DND-41 (cell line): ENCODE measurements at regions not wholly inside any gene's neighbourhood (a gene's known extent, or its start where the extent isn't known, plus 50 kb on each side); places are given as distances from the start of the nearest gene placed in this dataset.

Experiments
- EZH2 ChIP-seq: IDR thresholded peaks from 3 replicates; pipeline ENCODE4 v1.6.1; 2012; ENCODE audit warnings: borderline replicate concordance, low read depth, mild to moderate bottlenecking, moderate library complexity, low read length, inconsistent platforms; ENCODE audit not compliant: severe bottlenecking
- TF ChIP-seq, protein P1 (sequence below): IDR thresholded peaks from 2 replicates; pipeline ENCODE4 v1.5.1; 2012; ENCODE audit warnings: borderline replicate concordance, low read length, moderate library complexity, mild to moderate bottlenecking; ENCODE audit not compliant: poor library complexity, severe bottlenecking; ENCODE audit errors: extremely low read depth

DNA sequence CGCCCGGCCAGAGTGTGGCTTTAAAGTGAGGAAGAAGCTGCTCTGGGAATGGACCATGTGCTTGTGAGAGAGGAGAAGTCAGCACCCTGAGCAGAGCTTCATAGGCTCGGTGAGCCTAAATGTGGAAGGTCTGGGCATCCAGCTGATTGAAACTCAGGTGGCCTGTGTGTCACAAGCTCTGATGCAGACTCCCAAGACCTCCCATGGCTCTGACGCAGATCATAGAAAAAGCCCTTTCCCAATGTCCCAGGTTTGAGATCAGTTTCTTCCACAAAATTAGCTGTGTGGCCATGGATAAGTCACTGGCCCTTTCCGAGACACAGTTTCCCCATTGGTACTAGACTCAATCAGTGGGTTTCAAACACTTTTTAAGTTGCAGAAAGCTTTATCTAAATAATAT lies 180.0 kb upstream of the CCL2 start:
- TF ChIP-seq, protein P1, sequence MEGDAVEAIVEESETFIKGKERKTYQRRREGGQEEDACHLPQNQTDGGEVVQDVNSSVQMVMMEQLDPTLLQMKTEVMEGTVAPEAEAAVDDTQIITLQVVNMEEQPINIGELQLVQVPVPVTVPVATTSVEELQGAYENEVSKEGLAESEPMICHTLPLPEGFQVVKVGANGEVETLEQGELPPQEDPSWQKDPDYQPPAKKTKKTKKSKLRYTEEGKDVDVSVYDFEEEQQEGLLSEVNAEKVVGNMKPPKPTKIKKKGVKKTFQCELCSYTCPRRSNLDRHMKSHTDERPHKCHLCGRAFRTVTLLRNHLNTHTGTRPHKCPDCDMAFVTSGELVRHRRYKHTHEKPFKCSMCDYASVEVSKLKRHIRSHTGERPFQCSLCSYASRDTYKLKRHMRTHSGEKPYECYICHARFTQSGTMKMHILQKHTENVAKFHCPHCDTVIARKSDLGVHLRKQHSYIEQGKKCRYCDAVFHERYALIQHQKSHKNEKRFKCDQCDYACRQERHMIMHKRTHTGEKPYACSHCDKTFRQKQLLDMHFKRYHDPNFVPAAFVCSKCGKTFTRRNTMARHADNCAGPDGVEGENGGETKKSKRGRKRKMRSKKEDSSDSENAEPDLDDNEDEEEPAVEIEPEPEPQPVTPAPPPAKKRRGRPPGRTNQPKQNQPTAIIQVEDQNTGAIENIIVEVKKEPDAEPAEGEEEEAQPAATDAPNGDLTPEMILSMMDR: no peak
- TF ChIP-seq EZH2: no peak
